ENCODE measurements at regions not wholly inside any gene's neighbourhood (a gene's known extent, or its start where the extent isn't known, plus 50 kb on each side); places are given as distances from the start of the nearest gene placed in this dataset.

GRCh38 chr10:120205368-120206018, 251.5 kb upstream of the PLPP4 start:
- Histone ChIP-seq H4K91ac (ENCODE audit: insufficient read length, low read depth, low read length) (no peak overlapping the region), H3K23me2 (ENCODE audit: insufficient read length, low read depth, low read length, poor library complexity, severe bottlenecking) (no peaks in the 10 kb centered on the region), H3K4ac (ENCODE audit: low read depth, low read length) (no peak overlapping the region), H3K79me2 (ENCODE audit: insufficient read depth, low read length) (no peaks in the 10 kb centered on the region), H3K56ac (ENCODE audit: insufficient read length, low read depth, low read length) (no peak overlapping the region), H2BK12ac (ENCODE audit: insufficient read length, low read depth, low read length) (no peak overlapping the region), H3K4me2 (ENCODE audit: insufficient read depth, insufficient read length, low read length) (no peak overlapping the region), H3K27ac (ENCODE audit: insufficient read length, low read depth, low read length) (no peak overlapping the region), H2AK5ac (ENCODE audit: insufficient read length, low read length) (no peak overlapping the region), H3K18ac (ENCODE audit: insufficient read length, low read depth, low read length) (no peak overlapping the region), H2BK20ac (ENCODE audit: low read depth, low read length, poor library complexity, severe bottlenecking) (no peak overlapping the region), H2BK5ac (ENCODE audit: insufficient read length, low read length) (no peak overlapping the region), H4K5ac (ENCODE audit: insufficient read length, low read depth, low read length) (no peak overlapping the region), H2BK120ac (ENCODE audit: low read depth, low read length, poor library complexity, severe bottlenecking) (no peak overlapping the region), H3K23ac (ENCODE audit: insufficient read length, low read depth, low read length) (no peak overlapping the region), H3T11ph (ENCODE audit: low read length) (no peak overlapping the region), H3K9ac (ENCODE audit: extremely low read depth, insufficient read length, low read length) (no peak overlapping the region), H4K8ac (replicated peaks; ENCODE audit: insufficient read length, low read depth, low read length) (no peak overlapping the region), H2AFZ (ENCODE audit: low read length) (no peak overlapping the region), H3K4me1 (ENCODE audit: insufficient read depth, low read length) (no peaks in the 10 kb centered on the region; the same call in 1 of the 2 replicates), H3K79me1 (ENCODE audit: insufficient read depth, low read depth, low read length, poor library complexity, severe bottlenecking) (no peaks in the 10 kb centered on the region), H3K9me3 (ENCODE audit: control insufficient read depth, low read depth, low read length) (no peaks in the 10 kb centered on the region), H3K14ac (ENCODE audit: insufficient read depth, low read length) (no peak overlapping the region), H3K27me3 (ENCODE audit: insufficient read depth, low read length) (no peaks in the 10 kb centered on the region), H2BK15ac (ENCODE audit: low read depth, low read length) (no peak overlapping the region), H4K20me1 (ENCODE audit: control insufficient read depth, insufficient read depth, insufficient read length) (no peaks in the 10 kb centered on the region)
- no peak for DNase-seq
- no peaks in the 10 kb centered on the region for H3K9me3 Mint-ChIP-seq
- H3K27ac Mint-ChIP-seq, result no peak overlapping the region
- WGBS (ENCODE audit: extremely low coverage, insufficient read length, low lambda C conversion rate), result no CpG with 5 or more reads among the region's 2 CpGs
- TF ChIP-seq, protein P1, sequence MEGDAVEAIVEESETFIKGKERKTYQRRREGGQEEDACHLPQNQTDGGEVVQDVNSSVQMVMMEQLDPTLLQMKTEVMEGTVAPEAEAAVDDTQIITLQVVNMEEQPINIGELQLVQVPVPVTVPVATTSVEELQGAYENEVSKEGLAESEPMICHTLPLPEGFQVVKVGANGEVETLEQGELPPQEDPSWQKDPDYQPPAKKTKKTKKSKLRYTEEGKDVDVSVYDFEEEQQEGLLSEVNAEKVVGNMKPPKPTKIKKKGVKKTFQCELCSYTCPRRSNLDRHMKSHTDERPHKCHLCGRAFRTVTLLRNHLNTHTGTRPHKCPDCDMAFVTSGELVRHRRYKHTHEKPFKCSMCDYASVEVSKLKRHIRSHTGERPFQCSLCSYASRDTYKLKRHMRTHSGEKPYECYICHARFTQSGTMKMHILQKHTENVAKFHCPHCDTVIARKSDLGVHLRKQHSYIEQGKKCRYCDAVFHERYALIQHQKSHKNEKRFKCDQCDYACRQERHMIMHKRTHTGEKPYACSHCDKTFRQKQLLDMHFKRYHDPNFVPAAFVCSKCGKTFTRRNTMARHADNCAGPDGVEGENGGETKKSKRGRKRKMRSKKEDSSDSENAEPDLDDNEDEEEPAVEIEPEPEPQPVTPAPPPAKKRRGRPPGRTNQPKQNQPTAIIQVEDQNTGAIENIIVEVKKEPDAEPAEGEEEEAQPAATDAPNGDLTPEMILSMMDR (conservative IDR thresholded peaks at IDR 0.05), result no peak
- H3K27me3 Mint-ChIP-seq (ENCODE audit: low read depth), result no peaks in the 10 kb centered on the region; the same call in 1 of the 2 replicates
- 0 out of 4 replicates have a peak, but pooled peaks cover 0 to 3% of the 10 kb centered on the region in 2 experiments for H3K4me1 Mint-ChIP-seq
- H3K4me3 Mint-ChIP-seq, result no peak overlapping the region
- H3K36me3 Mint-ChIP-seq (ENCODE audit: insufficient read depth in 1 of 3, low read depth in 3 of 3), result no peaks in the 10 kb centered on the region

Measured in H9 (cell line).